ENCODE measurements at regions not wholly inside any gene's neighbourhood (a gene's known extent, or its start where the extent isn't known, plus 50 kb on each side); places are given as distances from the start of the nearest gene placed in this dataset.

DNA sequence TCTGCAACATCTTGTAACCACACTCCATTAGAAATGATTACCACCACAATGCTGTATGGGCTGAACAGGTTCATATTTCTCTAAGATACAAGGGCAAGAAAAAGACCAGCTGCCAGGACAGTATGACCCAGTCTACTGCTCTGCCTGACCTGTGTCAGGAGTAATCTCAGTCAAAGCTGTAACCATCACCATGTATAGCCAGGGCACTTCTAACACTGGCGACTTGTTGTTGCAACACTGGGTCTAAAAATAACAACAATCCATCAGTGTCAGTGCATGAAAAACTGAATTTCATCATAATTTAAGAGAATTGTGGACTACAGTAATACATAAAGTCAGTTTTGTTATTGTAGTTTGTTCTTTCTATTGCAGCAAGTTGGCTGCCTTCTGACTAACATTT, 738.6 kb upstream of the ADGRB3 start:
- Histone ChIP-seq H3K36me3 (ENCODE audit: insufficient read depth, low read length) (no peaks in the 10 kb centered on the region), H3K27me3 (ENCODE audit: control insufficient read depth in 1 of 2, insufficient read depth in 2 of 2, low read length in 2 of 2) (no peaks in the 10 kb centered on the region), H3K27ac (ENCODE audit: low read depth in 1 of 2, low read length in 2 of 2) (no peak overlapping the region), H3K9me3 (ENCODE audit: control insufficient read depth in 1 of 2, insufficient read depth in 1 of 2, low read length in 2 of 2) (no peaks in the 10 kb centered on the region), H3K4me3 (ENCODE audit: low read length) (no peak overlapping the region), H3K4me1 (ENCODE audit: insufficient read depth, low read length) (no peaks in the 10 kb centered on the region)
- ATAC-seq (ENCODE audit: poor library complexity) (no peak), DNase-seq (no peak)
- TF ChIP-seq, protein P1, sequence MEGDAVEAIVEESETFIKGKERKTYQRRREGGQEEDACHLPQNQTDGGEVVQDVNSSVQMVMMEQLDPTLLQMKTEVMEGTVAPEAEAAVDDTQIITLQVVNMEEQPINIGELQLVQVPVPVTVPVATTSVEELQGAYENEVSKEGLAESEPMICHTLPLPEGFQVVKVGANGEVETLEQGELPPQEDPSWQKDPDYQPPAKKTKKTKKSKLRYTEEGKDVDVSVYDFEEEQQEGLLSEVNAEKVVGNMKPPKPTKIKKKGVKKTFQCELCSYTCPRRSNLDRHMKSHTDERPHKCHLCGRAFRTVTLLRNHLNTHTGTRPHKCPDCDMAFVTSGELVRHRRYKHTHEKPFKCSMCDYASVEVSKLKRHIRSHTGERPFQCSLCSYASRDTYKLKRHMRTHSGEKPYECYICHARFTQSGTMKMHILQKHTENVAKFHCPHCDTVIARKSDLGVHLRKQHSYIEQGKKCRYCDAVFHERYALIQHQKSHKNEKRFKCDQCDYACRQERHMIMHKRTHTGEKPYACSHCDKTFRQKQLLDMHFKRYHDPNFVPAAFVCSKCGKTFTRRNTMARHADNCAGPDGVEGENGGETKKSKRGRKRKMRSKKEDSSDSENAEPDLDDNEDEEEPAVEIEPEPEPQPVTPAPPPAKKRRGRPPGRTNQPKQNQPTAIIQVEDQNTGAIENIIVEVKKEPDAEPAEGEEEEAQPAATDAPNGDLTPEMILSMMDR (IDR thresholded peaks at IDR 0.05) = no peak
- Mint-ChIP-seq H3K4me3 (no peak overlapping the region), H3K4me1 (ENCODE audit: low read depth) (no peaks in the 10 kb centered on the region), H3K9me3 (peaks cover 5% of the 10 kb centered on the region), H3K36me3 (ENCODE audit: low read depth) (no peaks in the 10 kb centered on the region), H3K27me3 (no peaks in the 10 kb centered on the region), H3K27ac (no peak overlapping the region)
- POLR2A ChIA-PET = no interaction called here
- intact Hi-C loops (cut with DNase I, micrococcal nuclease) = no loop called here
- CTCF ChIA-PET = no interaction called here

DNA sequence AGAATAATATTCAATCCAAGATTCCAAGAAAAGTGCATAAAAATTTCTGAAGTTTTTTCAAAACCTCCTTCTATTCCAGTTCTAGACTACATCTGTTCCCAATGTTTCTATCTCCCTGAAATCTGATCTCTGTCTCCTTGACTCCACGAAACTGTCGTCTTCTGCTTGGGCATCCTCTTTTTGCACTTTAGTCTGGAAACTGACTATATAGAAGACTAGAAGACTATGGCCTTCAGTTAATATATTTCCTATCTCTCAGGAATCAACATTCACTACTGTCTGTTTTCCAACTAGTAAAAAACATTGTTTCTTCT, 745.4 kb upstream of the ADGRB3 start:
- no peak overlapping the region for H3K4me3 Mint-ChIP-seq
- H3K27me3 ChIP-seq (ENCODE audit: control insufficient read depth in 1 of 2, insufficient read depth in 2 of 2, low read length in 2 of 2) = no peaks in the 10 kb centered on the region
- no peaks in the 10 kb centered on the region for H3K27me3 Mint-ChIP-seq
- no peak overlapping the region for H3K27ac Mint-ChIP-seq
- H3K36me3 Mint-ChIP-seq (ENCODE audit: low read depth) = no peaks in the 10 kb centered on the region
- H3K36me3 ChIP-seq (ENCODE audit: insufficient read depth, low read length) = no peaks in the 10 kb centered on the region
- H3K9me3 ChIP-seq (ENCODE audit: control insufficient read depth in 1 of 2, insufficient read depth in 1 of 2, low read length in 2 of 2) = peaks cover 0 to 19% of the 10 kb centered on the region in 2 experiments
- H3K27ac ChIP-seq (ENCODE audit: low read depth in 1 of 2, low read length in 2 of 2) = no peak overlapping the region
- ATAC-seq (ENCODE audit: poor library complexity) (no peak), DNase-seq (no peak)
- TF ChIP-seq, protein P1 (IDR thresholded peaks at IDR 0.05) = no peak
- intact Hi-C loops (cut with DNase I, micrococcal nuclease) = no loop called here
- H3K4me1 Mint-ChIP-seq (ENCODE audit: low read depth) = no peaks in the 10 kb centered on the region
- POLR2A ChIA-PET = no interaction called here
- H3K9me3 Mint-ChIP-seq = peaks cover 6% of the 10 kb centered on the region
- H3K4me1 ChIP-seq (ENCODE audit: insufficient read depth, low read length) = no peaks in the 10 kb centered on the region
- CTCF ChIA-PET = no interaction called here
- no peak overlapping the region for H3K4me3 ChIP-seq (ENCODE audit: low read length)

DNA sequence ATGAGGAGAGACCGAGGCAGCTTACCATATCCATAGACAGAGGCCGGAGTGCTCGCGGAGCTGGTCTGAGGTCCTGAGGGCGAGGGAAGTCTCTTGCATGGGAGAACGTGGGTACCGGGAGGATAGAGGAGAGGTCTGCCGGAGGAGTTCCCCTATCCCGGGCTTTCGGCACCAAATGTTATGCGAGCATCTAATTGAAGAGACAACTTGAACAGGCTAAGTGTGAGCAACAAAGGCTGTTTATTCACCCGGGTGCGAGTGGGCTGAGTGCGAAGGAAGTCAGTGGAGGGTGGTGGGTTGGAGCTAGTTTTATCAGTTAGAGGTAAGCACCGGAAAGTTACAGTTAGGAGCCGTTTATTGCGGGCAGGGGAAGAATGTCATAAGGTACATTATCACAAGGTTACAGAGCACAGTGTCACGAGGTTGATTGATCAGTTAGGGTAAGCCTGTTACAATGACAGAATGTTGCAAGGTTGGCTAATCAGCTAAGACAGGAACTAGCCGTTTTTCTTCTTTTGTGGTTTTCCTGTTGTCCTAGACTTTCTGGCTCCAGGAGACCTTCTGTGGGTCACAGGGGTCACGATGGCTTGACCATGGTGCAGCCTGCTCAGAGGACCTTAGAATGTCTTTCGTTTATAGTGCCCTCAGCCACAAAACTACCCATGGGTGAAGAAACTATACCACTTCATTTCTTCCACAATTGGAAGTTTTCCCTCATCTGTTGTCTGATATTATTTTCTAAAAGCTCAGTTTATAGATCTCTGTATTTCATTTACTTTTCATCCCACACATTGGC, 746.0 kb upstream of the ADGRB3 start:
- H3K27me3 ChIP-seq (ENCODE audit: control insufficient read depth in 1 of 2, insufficient read depth in 2 of 2, low read length in 2 of 2) = no peaks in the 10 kb centered on the region
- Mint-ChIP-seq H3K27ac (no peak overlapping the region), H3K4me1 (ENCODE audit: low read depth) (no peaks in the 10 kb centered on the region), H3K27me3 (no peaks in the 10 kb centered on the region), H3K36me3 (ENCODE audit: low read depth) (no peaks in the 10 kb centered on the region), H3K4me3 (no peak overlapping the region), H3K9me3 (peaks cover 6% of the 10 kb centered on the region)
- peaks cover 0 to 19% of the 10 kb centered on the region in 2 experiments for H3K9me3 ChIP-seq (ENCODE audit: control insufficient read depth in 1 of 2, insufficient read depth in 1 of 2, low read length in 2 of 2)
- no peak overlapping the region for H3K27ac ChIP-seq (ENCODE audit: low read depth in 1 of 2, low read length in 2 of 2)
- no peak for ATAC-seq (ENCODE audit: poor library complexity)
- no peak overlapping the region for H3K4me3 ChIP-seq (ENCODE audit: low read length)
- TF ChIP-seq, protein P1 (IDR thresholded peaks at IDR 0.05) = no peak
- POLR2A ChIA-PET = no interaction called here
- H3K36me3 ChIP-seq (ENCODE audit: insufficient read depth, low read length) = no peaks in the 10 kb centered on the region
- DNase-seq = no peak
- H3K4me1 ChIP-seq (ENCODE audit: insufficient read depth, low read length) = no peaks in the 10 kb centered on the region
- CTCF ChIA-PET = no interaction called here
- intact Hi-C loops (cut with DNase I, micrococcal nuclease) = no loop called here
